Left lung (tissue), 4 donors: ENCODE measurements at regions not wholly inside any gene's neighbourhood (a gene's known extent, or its start where the extent isn't known, plus 50 kb on each side); places are given as distances from the start of the nearest gene placed in this dataset.

Source experiments
- ATAC-seq: fragments of 200-7000 bp; cut with Tn5 transposase; one replicate; pipeline ENCODE4 v1.9.1; 2020; ENCODE audit warnings: moderate library complexity
- DNase-seq, 4 donors: peaks; one replicate each; pipeline ENCODE4 v3.0.0-alpha.2; 2013 to 2020
- H3K27ac ChIP-seq, 2 donors: fragments of 200-600 bp; sonication (generic) in 1 of 2; one replicate each; pipeline versions ENCODE4 v1.5.0 to v1.8.0; 2020 to 2021
- H3K27me3 ChIP-seq, 2 donors: fragments of 200-600 bp; sonication (generic) in 1 of 2; one replicate each; pipeline versions ENCODE4 v1.5.0 to v1.8.0; 2020 to 2021
- H3K36me3 ChIP-seq, 2 donors: fragments of 200-600 bp; sonication (generic) in 1 of 2; one replicate each; pipeline versions ENCODE4 v1.5.0 to v1.8.0; 2020 to 2021
- H3K4me1 ChIP-seq, 2 donors: fragments of 200-600 bp; one replicate each; pipeline ENCODE4 v1.8.0; 2021
- H3K4me3 ChIP-seq, 2 donors: fragments of 200-600 bp; sonication (generic) in 1 of 2; one replicate each; pipeline versions ENCODE4 v1.5.0 to v1.8.0; 2020 to 2021; ENCODE audit warnings: mild to moderate bottlenecking in 1 of 2
- H3K9me3 ChIP-seq, 2 donors: fragments of 200-600 bp; sonication (generic) in 1 of 2; one replicate each; pipeline versions ENCODE4 v1.5.0 to v1.8.0; 2020 to 2021
- intact Hi-C, 2 donors: fragments of 100-400 bp; cut with DNase I; formaldehyde crosslinking; loops; one replicate each; pipeline versions ENCODE4 v1.11.2 to v1.14.2; 2022
- TF ChIP-seq, protein P1 (sequence below), 2 donors: fragments of 200-600 bp; sonication (generic) in 1 of 2; IDR thresholded peaks; one replicate each; pipeline versions ENCODE4 v1.5.0 to v1.8.0; 2021; ENCODE audit warnings: antibody characterized with exemption in 2 of 2
- donor health status: DM: no; HTN: yes; CAD: no.
- donor health status: DM: no; HTN: no; CAD: no.

DNA sequence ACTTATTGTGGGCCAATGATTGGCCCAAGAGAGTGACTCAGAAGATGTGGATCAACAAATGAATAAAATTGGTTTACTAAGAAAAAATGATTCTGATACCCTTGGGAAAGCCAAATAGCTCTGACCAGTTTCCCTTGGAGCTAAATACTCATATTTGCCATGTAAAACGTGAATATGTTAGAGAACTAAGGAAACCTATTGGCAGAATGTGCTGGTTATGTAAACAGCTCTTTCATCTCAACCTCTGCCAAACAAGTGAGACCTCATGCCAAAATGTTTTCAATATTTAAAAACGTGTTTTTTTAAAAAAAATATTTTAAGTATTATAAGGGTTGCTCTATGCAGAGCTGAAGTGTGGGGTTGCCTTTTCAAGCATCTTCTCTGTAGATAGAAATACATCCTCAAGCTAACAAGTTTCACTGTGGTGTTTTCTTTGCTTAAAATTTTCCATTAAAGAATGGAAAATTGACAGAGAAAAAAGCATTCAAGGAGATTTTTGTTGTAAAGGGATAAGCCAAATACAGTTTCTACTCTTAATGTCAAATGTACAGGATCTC, 186.9 kb upstream of the TUT7 start:
- DNase-seq (no peak), ATAC-seq (no peak)
- H3K4me1 ChIP-seq: no peaks in the 10 kb centered on the region
- H3K9me3 ChIP-seq: no peaks in the 10 kb centered on the region
- H3K4me3 ChIP-seq: no peak overlapping the region
- no peak overlapping the region for H3K27ac ChIP-seq
- intact Hi-C loops: no loop called here
- TF ChIP-seq, protein P1, sequence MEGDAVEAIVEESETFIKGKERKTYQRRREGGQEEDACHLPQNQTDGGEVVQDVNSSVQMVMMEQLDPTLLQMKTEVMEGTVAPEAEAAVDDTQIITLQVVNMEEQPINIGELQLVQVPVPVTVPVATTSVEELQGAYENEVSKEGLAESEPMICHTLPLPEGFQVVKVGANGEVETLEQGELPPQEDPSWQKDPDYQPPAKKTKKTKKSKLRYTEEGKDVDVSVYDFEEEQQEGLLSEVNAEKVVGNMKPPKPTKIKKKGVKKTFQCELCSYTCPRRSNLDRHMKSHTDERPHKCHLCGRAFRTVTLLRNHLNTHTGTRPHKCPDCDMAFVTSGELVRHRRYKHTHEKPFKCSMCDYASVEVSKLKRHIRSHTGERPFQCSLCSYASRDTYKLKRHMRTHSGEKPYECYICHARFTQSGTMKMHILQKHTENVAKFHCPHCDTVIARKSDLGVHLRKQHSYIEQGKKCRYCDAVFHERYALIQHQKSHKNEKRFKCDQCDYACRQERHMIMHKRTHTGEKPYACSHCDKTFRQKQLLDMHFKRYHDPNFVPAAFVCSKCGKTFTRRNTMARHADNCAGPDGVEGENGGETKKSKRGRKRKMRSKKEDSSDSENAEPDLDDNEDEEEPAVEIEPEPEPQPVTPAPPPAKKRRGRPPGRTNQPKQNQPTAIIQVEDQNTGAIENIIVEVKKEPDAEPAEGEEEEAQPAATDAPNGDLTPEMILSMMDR (IDR thresholded peaks at IDR 0.05): no peak
- no peaks in the 10 kb centered on the region for H3K36me3 ChIP-seq
- H3K27me3 ChIP-seq: no peaks in the 10 kb centered on the region

DNA sequence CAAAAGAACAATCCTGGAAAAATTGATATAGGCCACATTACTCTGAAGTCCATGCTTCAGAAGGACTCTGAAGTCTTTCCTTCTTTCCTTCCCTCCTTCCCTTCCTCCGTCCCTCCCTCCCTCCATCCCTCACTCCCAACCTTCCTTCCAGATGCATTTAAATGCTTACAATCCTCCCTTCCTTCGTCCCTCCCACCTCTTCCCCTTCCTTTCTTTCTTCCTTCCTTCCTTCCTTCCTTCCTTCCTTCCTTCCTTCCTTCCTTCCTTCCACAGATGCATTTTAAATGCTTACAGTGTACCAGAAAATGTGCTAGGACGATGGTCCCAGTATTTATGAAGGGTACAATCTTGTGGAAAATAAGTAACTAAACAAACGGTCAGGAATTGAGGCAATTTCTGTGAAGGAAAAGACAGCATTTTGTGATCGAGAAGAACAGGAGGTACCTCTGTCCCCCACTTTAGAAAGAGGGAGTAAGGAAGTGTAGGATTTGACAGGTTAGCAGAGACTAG, 181.3 kb upstream of the TUT7 start:
- Histone ChIP-seq H3K4me1 (no peaks in the 10 kb centered on the region), H3K27me3 (no peaks in the 10 kb centered on the region), H3K36me3 (no peaks in the 10 kb centered on the region), H3K4me3 (no peak overlapping the region), H3K27ac (no peak overlapping the region), H3K9me3 (no peaks in the 10 kb centered on the region)
- ATAC-seq (no peak), DNase-seq (no peak)
- intact Hi-C loops: no loop called here
- TF ChIP-seq, protein P1 (IDR thresholded peaks at IDR 0.05): no peak

GRCh38 chr9:86534572-86535258, 180.5 kb upstream of the TUT7 start:
- peak; percentile 42 for ATAC-seq
- Histone ChIP-seq H3K36me3 (no peaks in the 10 kb centered on the region), H3K4me3 (no peak overlapping the region), H3K27me3 (no peaks in the 10 kb centered on the region), H3K9me3 (no peaks in the 10 kb centered on the region), H3K4me1 (no peaks in the 10 kb centered on the region), H3K27ac (no peak overlapping the region)
- intact Hi-C loops: no loop called here
- TF ChIP-seq, protein P1 (IDR thresholded peaks at IDR 0.05): no peak
- DNase-seq: peak in 2 of 4 donors; percentile 62 to 67

DNA sequence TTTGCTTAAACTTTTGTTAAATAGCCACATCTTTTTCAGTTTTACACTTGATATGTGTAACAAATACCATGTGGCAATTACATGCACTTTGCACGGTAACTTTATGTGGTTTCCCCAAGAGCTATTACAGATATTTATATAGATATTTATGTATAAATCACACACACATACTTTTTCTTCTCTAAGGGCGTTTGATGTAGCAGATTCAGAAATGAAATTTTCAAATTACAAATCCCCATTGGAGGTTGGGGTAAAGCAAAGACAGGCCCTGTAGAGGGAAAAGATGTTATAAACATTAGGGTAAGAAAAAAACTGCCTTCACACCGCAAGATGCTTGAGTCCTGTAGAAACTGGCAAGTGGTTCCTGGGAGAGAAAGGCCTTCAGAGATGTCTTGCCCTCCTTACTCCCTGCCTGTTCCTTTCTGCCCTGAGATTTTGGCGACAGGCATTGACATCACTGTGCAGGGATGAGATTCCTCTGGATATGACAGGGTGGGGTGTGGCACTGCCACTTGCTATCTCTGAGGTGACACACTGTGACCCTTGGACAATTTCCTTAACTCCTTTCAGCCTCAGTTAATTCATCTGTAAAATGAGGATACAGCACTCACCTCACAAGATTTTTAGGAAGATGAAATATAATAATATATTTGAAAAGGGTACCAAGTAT, 177.9 kb upstream of the TUT7 start:
- TF ChIP-seq, protein P1 (IDR thresholded peaks at IDR 0.05): no peak
- H3K4me3 ChIP-seq: no peak overlapping the region
- no peaks in the 10 kb centered on the region for H3K4me1 ChIP-seq
- no peaks in the 10 kb centered on the region for H3K36me3 ChIP-seq
- no peak overlapping the region for H3K27ac ChIP-seq
- DNase-seq (no peak), ATAC-seq (no peak)
- H3K27me3 ChIP-seq: no peaks in the 10 kb centered on the region
- intact Hi-C loops: no loop called here
- no peaks in the 10 kb centered on the region for H3K9me3 ChIP-seq

DNA sequence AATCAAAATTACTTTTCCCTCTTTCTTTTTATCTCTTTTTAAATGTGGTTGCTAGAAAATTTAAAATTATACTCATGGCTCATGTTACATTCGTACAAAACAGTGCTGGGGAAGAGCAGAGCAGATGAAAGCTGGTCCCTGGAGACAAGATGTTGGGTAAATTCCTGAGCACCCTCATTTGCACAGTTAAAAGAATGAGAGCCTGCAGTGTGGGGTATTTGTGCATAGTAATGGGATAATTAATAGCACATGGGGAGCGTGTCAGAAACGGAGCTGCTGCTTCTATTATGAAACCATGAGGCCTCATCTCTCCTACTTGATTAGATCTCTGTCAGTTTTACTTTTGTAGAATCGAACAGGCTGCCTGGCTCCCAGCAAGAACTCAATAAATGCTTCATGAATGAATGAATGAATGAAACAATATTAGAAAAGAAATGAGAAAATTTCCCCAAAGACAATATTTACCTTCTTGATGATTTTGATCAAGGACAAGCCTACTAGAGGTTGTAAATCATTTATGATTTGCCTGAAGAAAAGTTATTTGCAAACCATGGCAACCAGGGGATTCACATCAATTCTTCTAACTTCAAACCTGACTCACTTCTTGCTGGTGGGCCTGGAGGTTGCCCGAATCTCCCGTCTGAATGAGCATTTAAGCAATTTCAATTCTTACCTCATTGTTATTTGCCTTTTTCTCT, 177.2 kb upstream of the TUT7 start:
- DNase-seq (no peak), ATAC-seq (no peak)
- H3K9me3 ChIP-seq: no peaks in the 10 kb centered on the region
- H3K4me3 ChIP-seq: no peak overlapping the region
- H3K4me1 ChIP-seq: no peaks in the 10 kb centered on the region
- no peaks in the 10 kb centered on the region for H3K27me3 ChIP-seq
- TF ChIP-seq, protein P1 (IDR thresholded peaks at IDR 0.05): no peak
- intact Hi-C loops: no loop called here
- H3K36me3 ChIP-seq: no peaks in the 10 kb centered on the region
- H3K27ac ChIP-seq: no peak overlapping the region
